ENCODE measurements at regions not wholly inside any gene's neighbourhood (a gene's known extent, or its start where the extent isn't known, plus 50 kb on each side); places are given as distances from the start of the nearest gene placed in this dataset.
"Not testable (repeated sequence)": the region's sequence is repeated elsewhere in the genome, so short reads cannot be mapped to it uniquely, and the experiment has no call there.

DNA sequence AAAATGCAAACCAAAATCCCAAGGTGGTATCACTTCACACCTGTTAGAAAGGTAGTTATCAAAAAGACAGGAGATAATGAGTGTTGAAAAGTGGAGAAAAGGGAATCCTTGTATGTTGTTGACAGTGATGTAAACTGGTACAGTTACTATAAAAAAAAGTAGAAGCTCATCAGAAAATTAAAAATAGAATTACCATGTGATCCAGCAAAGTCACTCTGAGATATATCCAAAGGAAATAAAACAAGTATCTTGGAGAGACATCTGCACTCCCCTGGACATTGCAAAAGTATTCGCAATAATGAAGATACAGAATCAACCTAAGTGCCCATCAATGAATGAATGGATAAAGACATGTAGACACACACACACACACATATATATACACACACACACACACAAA is 208.3 kb upstream of the PIEZO2 start:
- no peak overlapping the region for H2AFZ ChIP-seq (ENCODE audit: low read depth)
- ChIA-PET CTCF (interaction anchor here (0.6 kb wide), 1 partner anchor 17 kb away, joined by 3 read pairs; no protein-coding TSS in a partner anchor), POLR2A (no interaction called here)
- TF ChIP-seq RXRA (IDR thresholded peaks at IDR 0.05; ENCODE audit: borderline replicate concordance, low read depth) (no peak), TAF1 (IDR thresholded peaks at IDR 0.05; ENCODE audit: borderline replicate concordance, low read depth, low read length) (no peak), MXI1 (IDR thresholded peaks at IDR 0.05; ENCODE audit: low read depth, low read length) (no peak), EP300 (IDR thresholded peaks at IDR 0.05; ENCODE audit: borderline replicate concordance in 1 of 2, low read depth in 1 of 2, low read length in 1 of 2) (no peak), RCOR1 (IDR thresholded peaks at IDR 0.05; ENCODE audit: low read length) (no peak), SIN3A (IDR thresholded peaks at IDR 0.05; ENCODE audit: borderline replicate concordance, low read depth, low read length) (no peak), NFIC (IDR thresholded peaks at IDR 0.05; ENCODE audit: borderline replicate concordance) (no peak), TEAD4 (IDR thresholded peaks at IDR 0.05; ENCODE audit: borderline replicate concordance, insufficient read depth) (no peak), JUND (IDR thresholded peaks at IDR 0.05) (no peak), NRF1 (IDR thresholded peaks at IDR 0.05; ENCODE audit: low read depth, low read length) (no peak), FOXJ3 (CRISPR knock-in tag; IDR thresholded peaks at IDR 0.05) (no peak), POLR2AphosphoS5 (IDR thresholded peaks at IDR 0.05; ENCODE audit: low read depth, low read length) (no peak)
- TF ChIP-seq, protein P1, sequence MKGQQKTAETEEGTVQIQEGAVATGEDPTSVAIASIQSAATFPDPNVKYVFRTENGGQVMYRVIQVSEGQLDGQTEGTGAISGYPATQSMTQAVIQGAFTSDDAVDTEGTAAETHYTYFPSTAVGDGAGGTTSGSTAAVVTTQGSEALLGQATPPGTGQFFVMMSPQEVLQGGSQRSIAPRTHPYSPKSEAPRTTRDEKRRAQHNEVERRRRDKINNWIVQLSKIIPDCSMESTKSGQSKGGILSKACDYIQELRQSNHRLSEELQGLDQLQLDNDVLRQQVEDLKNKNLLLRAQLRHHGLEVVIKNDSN (IDR thresholded peaks at IDR 0.05; ENCODE audit: borderline replicate concordance, low read depth), result no peak
- TF ChIP-seq, protein P2, sequence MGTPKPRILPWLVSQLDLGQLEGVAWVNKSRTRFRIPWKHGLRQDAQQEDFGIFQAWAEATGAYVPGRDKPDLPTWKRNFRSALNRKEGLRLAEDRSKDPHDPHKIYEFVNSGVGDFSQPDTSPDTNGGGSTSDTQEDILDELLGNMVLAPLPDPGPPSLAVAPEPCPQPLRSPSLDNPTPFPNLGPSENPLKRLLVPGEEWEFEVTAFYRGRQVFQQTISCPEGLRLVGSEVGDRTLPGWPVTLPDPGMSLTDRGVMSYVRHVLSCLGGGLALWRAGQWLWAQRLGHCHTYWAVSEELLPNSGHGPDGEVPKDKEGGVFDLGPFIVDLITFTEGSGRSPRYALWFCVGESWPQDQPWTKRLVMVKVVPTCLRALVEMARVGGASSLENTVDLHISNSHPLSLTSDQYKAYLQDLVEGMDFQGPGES (IDR thresholded peaks at IDR 0.05; ENCODE audit: low read depth, low read length), result no peak
- TF ChIP-seq, protein P3, sequence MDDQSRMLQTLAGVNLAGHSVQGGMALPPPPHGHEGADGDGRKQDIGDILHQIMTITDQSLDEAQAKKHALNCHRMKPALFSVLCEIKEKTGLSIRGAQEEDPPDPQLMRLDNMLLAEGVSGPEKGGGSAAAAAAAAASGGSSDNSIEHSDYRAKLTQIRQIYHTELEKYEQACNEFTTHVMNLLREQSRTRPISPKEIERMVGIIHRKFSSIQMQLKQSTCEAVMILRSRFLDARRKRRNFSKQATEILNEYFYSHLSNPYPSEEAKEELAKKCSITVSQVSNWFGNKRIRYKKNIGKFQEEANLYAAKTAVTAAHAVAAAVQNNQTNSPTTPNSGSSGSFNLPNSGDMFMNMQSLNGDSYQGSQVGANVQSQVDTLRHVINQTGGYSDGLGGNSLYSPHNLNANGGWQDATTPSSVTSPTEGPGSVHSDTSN (IDR thresholded peaks at IDR 0.05), result no peak
- TF ChIP-seq, protein P4, sequence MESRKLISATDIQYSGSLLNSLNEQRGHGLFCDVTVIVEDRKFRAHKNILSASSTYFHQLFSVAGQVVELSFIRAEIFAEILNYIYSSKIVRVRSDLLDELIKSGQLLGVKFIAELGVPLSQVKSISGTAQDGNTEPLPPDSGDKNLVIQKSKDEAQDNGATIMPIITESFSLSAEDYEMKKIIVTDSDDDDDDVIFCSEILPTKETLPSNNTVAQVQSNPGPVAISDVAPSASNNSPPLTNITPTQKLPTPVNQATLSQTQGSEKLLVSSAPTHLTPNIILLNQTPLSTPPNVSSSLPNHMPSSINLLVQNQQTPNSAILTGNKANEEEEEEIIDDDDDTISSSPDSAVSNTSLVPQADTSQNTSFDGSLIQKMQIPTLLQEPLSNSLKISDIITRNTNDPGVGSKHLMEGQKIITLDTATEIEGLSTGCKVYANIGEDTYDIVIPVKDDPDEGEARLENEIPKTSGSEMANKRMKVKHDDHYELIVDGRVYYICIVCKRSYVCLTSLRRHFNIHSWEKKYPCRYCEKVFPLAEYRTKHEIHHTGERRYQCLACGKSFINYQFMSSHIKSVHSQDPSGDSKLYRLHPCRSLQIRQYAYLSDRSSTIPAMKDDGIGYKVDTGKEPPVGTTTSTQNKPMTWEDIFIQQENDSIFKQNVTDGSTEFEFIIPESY (IDR thresholded peaks at IDR 0.05; ENCODE audit: borderline replicate concordance, low read depth), result no peak
- TF ChIP-seq, protein P5, sequence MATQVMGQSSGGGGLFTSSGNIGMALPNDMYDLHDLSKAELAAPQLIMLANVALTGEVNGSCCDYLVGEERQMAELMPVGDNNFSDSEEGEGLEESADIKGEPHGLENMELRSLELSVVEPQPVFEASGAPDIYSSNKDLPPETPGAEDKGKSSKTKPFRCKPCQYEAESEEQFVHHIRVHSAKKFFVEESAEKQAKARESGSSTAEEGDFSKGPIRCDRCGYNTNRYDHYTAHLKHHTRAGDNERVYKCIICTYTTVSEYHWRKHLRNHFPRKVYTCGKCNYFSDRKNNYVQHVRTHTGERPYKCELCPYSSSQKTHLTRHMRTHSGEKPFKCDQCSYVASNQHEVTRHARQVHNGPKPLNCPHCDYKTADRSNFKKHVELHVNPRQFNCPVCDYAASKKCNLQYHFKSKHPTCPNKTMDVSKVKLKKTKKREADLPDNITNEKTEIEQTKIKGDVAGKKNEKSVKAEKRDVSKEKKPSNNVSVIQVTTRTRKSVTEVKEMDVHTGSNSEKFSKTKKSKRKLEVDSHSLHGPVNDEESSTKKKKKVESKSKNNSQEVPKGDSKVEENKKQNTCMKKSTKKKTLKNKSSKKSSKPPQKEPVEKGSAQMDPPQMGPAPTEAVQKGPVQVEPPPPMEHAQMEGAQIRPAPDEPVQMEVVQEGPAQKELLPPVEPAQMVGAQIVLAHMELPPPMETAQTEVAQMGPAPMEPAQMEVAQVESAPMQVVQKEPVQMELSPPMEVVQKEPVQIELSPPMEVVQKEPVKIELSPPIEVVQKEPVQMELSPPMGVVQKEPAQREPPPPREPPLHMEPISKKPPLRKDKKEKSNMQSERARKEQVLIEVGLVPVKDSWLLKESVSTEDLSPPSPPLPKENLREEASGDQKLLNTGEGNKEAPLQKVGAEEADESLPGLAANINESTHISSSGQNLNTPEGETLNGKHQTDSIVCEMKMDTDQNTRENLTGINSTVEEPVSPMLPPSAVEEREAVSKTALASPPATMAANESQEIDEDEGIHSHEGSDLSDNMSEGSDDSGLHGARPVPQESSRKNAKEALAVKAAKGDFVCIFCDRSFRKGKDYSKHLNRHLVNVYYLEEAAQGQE (IDR thresholded peaks at IDR 0.05; ENCODE audit: low read depth, low read length), result no peak
- H3K79me2 ChIP-seq (ENCODE audit: insufficient read depth), result no peaks in the 10 kb centered on the region
- no peak overlapping the region for H3K9ac ChIP-seq
- no peaks in the 10 kb centered on the region for H3K4me1 ChIP-seq (ENCODE audit: control insufficient read depth in 1 of 2, insufficient read depth in 2 of 2, low read depth in 1 of 2, low read length in 1 of 2)
- no peaks in the 10 kb centered on the region for H3K9me3 ChIP-seq
- H4K20me1 ChIP-seq (ENCODE audit: insufficient read depth), result no peaks in the 10 kb centered on the region
- 28% methylated on average over 1 of the region's 1 CpG for WGBS (ENCODE audit: low lambda C conversion rate)
- no peaks in the 10 kb centered on the region for H3K36me3 ChIP-seq (replicated peaks in 1 of 2; ENCODE audit: control insufficient read depth in 1 of 2, insufficient read depth in 2 of 2, low read length in 1 of 2)
- H3K4me3 ChIP-seq (ENCODE audit: low read depth in 2 of 2, low read length in 1 of 2), result no peak overlapping the region
- peaks cover 4% of the 10 kb centered on the region for H3F3A ChIP-seq (replicated peaks; ENCODE audit: insufficient read depth)
- H3K4me2 ChIP-seq, result no peak overlapping the region
- no peak overlapping the region for H3K27ac ChIP-seq (ENCODE audit: low read depth in 2 of 2, low read length in 1 of 2)
- no peaks in the 10 kb centered on the region for H3K27me3 ChIP-seq (ENCODE audit: insufficient read depth)
- DNase-seq, result no peak
- no peaks in the 10 kb centered on the region for H3K9me2 ChIP-seq

DNA sequence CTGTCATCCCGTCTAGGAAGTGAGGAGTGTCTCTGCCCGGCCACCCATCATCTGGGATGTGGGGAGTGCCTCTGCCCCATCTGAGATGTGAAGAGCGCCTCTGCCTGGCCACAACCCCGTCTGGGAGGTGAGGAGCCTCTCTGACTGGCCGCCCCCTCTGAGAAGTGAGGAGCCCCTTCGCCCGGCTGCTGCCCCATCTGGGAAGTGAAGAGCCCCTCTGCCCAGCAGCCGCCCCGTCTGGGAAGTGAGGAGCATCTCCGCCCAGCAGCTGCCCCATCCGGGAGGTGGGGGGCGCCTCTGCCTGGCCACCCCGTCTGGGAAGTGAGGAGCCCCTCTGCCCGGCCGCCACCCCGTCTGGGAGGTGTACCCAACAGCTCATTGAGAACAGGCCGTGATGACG is 195.2 kb upstream of the PIEZO2 start:
- H4K20me1 ChIP-seq (ENCODE audit: insufficient read depth); H3K4me3 ChIP-seq (ENCODE audit: low read depth in 2 of 2, low read length in 1 of 2); H3K36me3 ChIP-seq (replicated peaks in 1 of 2; ENCODE audit: control insufficient read depth in 1 of 2, insufficient read depth in 2 of 2, low read length in 1 of 2); H3K4me1 ChIP-seq (ENCODE audit: control insufficient read depth in 1 of 2, insufficient read depth in 2 of 2, low read depth in 1 of 2, low read length in 1 of 2); H3K79me2 ChIP-seq (ENCODE audit: insufficient read depth); H3K9me2 ChIP-seq; H3K27ac ChIP-seq (ENCODE audit: low read depth in 2 of 2, low read length in 1 of 2); H3F3A ChIP-seq (replicated peaks; ENCODE audit: insufficient read depth); POLR2A ChIA-PET; H2AFZ ChIP-seq (ENCODE audit: low read depth); CTCF ChIA-PET; H3K9ac ChIP-seq; H3K27me3 ChIP-seq (ENCODE audit: insufficient read depth); H3K4me2 ChIP-seq; DNase-seq: not testable (repeated sequence)
- H3K9me3 ChIP-seq, result peaks cover 19% of the 10 kb centered on the region
- 23% methylated on average over 6 of the region's 18 CpGs for WGBS (ENCODE audit: low lambda C conversion rate)
